Heart left ventricle (tissue), 13 donors: ENCODE measurements at regions not wholly inside any gene's neighbourhood (a gene's known extent, or its start where the extent isn't known, plus 50 kb on each side); places are given as distances from the start of the nearest gene placed in this dataset.

Experiments
- CTCF ChIP-seq, 12 donors: fragments of 200-600 bp; sonication (generic) in 4 of 12; IDR thresholded peaks; one replicate each; pipeline versions ENCODE4 v1.5.0 to v1.8.0; 2018 to 2022; ENCODE audit warnings: antibody characterized with exemption in 12 of 12, mild to moderate bottlenecking in 5 of 12
- POLR2A ChIP-seq, 2 donors: fragments of 450-650 bp; IDR thresholded peaks; one replicate each; pipeline ENCODE4 v1.6.1; 2017; ENCODE audit warnings: antibody characterized with exemption in 2 of 2, mild to moderate bottlenecking in 2 of 2, moderate library complexity in 2 of 2
- donor health status: ischemic (EF 13 %, LVEDD 7.1; RV severe dilation, severe dysfunction).
- donor health status: DM: no; HTN: yes; CAD: no.
- donor health status: DM: no; HTN: no; CAD: no.
- donor health status: ischemic (EF 25% LVEDD 6.9; RV normal size, moderate dysfunction).
- donor health status: ischemic (EF 25% LVEDD 5.7; RV mildly dilated, moderate dysfunction).
- donor health status: ischemic (EF 35%, LVEDD 5.7; RV mildly dilated, moderate dysfunction).
- donor health status: nonischemic (EF 11% LVEDD 7.7; RV severe dilation, severe dysfunction).
- donor health status: DM: yes; HTN: yes; CAD: no.
- donor health status: PGD.
- donor health status: ischemic (EF 29% LVEDD 5.4; RV normal size, mild dysfunction).
- donor health status: nonischemic (EF 23%, LVEDD 6.1; RV moderate dilation, normal function).

- TF ChIP-seq CTCF (IDR thresholded peaks at IDR 0.05) = no peak
- no peak for TF ChIP-seq POLR2A (IDR thresholded peaks at IDR 0.05)
These were observed 397.1 kb downstream of the MN1 start for GRCh38 chr22:27404441-27404840.
